ENCODE measurements at regions not wholly inside any gene's neighbourhood (a gene's known extent, or its start where the extent isn't known, plus 50 kb on each side); places are given as distances from the start of the nearest gene placed in this dataset.

- H3K27ac ChIP-seq (ENCODE audit: low read length) = no peak overlapping the region
- H3K4me3 ChIP-seq (ENCODE audit: low read length) = no peak overlapping the region
- DNase-seq (ENCODE audit: low read depth, low spot score) = no peak
- WGBS (ENCODE audit: insufficient coverage, insufficient read length) = no CpG with 5 or more reads among the region's 4 CpGs
- no peaks in the 10 kb centered on the region for H3K27me3 ChIP-seq (ENCODE audit: control insufficient read depth, insufficient read depth, low read length)
- no peaks in the 10 kb centered on the region for H3K9me3 ChIP-seq (ENCODE audit: control insufficient read depth, insufficient read depth, low read length)
- H3K36me3 ChIP-seq (ENCODE audit: control insufficient read depth, insufficient read depth, low read length) = no peaks in the 10 kb centered on the region
- H3K4me1 ChIP-seq (ENCODE audit: control insufficient read depth, insufficient read depth, low read length) = peaks cover 2% of the 10 kb centered on the region; the same call in 1 of the 2 replicates
Observed at GRCh38 chr2:123912171-123912570, 112.9 kb upstream of the CNTNAP5 start.

DNA sequence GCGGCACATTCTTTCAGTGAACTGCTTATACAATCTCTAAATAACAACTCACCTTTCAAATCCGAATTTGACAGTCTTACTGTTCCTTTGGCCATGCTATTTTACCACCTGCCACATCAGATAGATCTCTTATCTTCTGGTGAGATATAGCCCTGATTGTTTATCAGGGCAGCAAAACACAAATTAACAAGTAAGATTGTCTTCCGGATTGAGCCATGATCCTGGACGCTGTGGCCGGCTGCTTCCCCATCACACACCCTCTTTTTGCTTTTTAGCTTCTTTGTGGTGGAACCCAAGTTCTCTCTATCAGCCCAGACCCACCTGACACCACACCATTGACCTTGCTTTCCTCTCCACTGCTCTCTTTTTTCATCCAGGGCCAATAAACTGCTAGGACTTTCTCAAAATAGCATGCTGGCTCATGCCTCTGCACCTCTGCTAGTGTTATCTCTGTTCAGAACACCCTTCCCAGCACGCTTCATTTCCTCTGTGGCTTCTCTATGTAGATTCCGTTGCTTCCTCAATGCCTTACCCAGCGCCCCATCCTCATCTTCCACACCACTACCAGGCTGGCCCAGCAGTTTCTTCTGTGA, 111.8 kb upstream of the CNTNAP5 start:
- DNase-seq (ENCODE audit: low read depth, low spot score) = no peak
- Histone ChIP-seq H3K4me3 (ENCODE audit: low read length) (no peak overlapping the region), H3K27me3 (ENCODE audit: control insufficient read depth, insufficient read depth, low read length) (no peaks in the 10 kb centered on the region), H3K36me3 (ENCODE audit: control insufficient read depth, insufficient read depth, low read length) (no peaks in the 10 kb centered on the region), H3K9me3 (ENCODE audit: control insufficient read depth, insufficient read depth, low read length) (no peaks in the 10 kb centered on the region), H3K27ac (ENCODE audit: low read length) (no peak overlapping the region), H3K4me1 (ENCODE audit: control insufficient read depth, insufficient read depth, low read length) (no peaks in the 10 kb centered on the region; the same call in 1 of the 2 replicates)
- no CpG with 5 or more reads among the region's 8 CpGs for WGBS (ENCODE audit: insufficient coverage, insufficient read length)

DNA sequence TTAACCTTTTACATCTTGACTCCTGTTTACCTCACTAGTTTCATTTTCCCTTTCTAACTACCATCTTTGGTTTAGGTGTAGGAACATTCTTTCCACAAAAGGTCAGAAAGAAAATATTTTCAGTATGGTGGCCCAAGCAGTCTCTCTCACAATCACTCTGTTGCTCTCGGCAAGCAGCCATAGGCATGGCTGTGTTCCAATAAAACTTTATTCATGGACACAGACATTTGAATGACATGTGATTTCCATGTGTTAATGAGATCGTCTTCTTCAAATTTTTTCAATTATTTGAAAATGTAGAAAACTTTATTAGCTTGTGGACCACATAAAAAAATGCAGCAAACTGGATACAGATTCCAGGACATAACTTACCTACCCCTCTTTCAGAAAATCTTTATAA, 109.7 kb upstream of the CNTNAP5 start:
- no CpG with 5 or more reads among the region's 2 CpGs for WGBS (ENCODE audit: insufficient coverage, insufficient read length)
- Histone ChIP-seq H3K27me3 (ENCODE audit: control insufficient read depth, insufficient read depth, low read length) (no peaks in the 10 kb centered on the region), H3K9me3 (ENCODE audit: control insufficient read depth, insufficient read depth, low read length) (no peaks in the 10 kb centered on the region), H3K4me1 (ENCODE audit: control insufficient read depth, insufficient read depth, low read length) (no peaks in the 10 kb centered on the region), H3K4me3 (ENCODE audit: low read length) (no peak overlapping the region), H3K36me3 (ENCODE audit: control insufficient read depth, insufficient read depth, low read length) (no peaks in the 10 kb centered on the region), H3K27ac (ENCODE audit: low read length) (no peak overlapping the region)
- DNase-seq (ENCODE audit: low read depth, low spot score) = no peak

DNA sequence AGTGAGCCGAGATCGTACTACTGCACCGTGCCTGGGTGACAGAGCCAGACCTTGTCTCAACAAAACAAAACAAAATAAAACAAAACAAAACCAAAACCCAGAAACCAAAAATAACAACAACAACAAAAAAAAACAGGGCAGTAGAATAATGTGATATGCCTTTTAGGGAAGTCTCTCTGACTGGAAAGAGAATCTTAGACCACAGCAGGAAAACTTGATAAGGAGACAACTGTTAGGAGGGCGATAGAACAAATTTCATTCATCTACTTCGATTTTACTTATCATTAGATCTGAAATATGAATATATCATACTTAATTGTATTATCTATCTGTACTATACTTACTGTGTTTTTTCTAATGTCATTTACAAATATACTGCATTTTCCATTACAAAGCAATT, 109.0 kb upstream of the CNTNAP5 start:
- no CpG with 5 or more reads among the region's 5 CpGs for WGBS (ENCODE audit: insufficient coverage, insufficient read length)
- Histone ChIP-seq H3K27ac (ENCODE audit: low read length) (no peak overlapping the region), H3K4me3 (ENCODE audit: low read length) (no peak overlapping the region), H3K27me3 (ENCODE audit: control insufficient read depth, insufficient read depth, low read length) (no peaks in the 10 kb centered on the region), H3K9me3 (ENCODE audit: control insufficient read depth, insufficient read depth, low read length) (no peaks in the 10 kb centered on the region), H3K36me3 (ENCODE audit: control insufficient read depth, insufficient read depth, low read length) (no peaks in the 10 kb centered on the region), H3K4me1 (ENCODE audit: control insufficient read depth, insufficient read depth, low read length) (no peaks in the 10 kb centered on the region)
- DNase-seq (ENCODE audit: low read depth, low spot score) = no peak

DNA sequence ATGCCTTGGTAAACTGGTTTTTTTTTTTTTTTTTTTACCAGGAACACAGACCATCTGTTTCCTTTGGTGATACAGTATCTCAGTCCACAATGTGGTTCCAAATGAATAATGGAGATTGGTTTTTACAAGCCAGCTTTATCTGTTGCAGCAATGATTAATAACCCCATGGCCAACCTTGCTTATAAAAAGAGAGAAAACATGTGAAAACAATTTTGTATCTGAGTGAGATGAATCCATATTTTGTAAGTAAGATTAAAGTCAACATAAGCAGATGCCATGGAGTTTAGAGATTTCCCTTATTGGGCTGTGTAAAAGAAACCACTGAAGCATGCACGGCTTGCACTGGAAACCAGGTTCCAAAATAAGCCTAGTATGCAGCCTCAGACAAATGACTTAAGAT, 108.6 kb upstream of the CNTNAP5 start:
- H3K36me3 ChIP-seq (ENCODE audit: control insufficient read depth, insufficient read depth, low read length) = no peaks in the 10 kb centered on the region
- H3K4me1 ChIP-seq (ENCODE audit: control insufficient read depth, insufficient read depth, low read length) = no peaks in the 10 kb centered on the region
- no peak overlapping the region for H3K27ac ChIP-seq (ENCODE audit: low read length)
- H3K9me3 ChIP-seq (ENCODE audit: control insufficient read depth, insufficient read depth, low read length) = no peaks in the 10 kb centered on the region
- H3K4me3 ChIP-seq (ENCODE audit: low read length) = no peak overlapping the region
- WGBS (ENCODE audit: insufficient coverage, insufficient read length) = no CpG with 5 or more reads among the region's 1 CpG
- H3K27me3 ChIP-seq (ENCODE audit: control insufficient read depth, insufficient read depth, low read length) = no peaks in the 10 kb centered on the region
- DNase-seq (ENCODE audit: low read depth, low spot score) = no peak

- WGBS (ENCODE audit: insufficient coverage, insufficient read length) = 100% methylated on average over 1 of the region's 2 CpGs
- Histone ChIP-seq H3K27ac (ENCODE audit: low read length) (no peak overlapping the region), H3K27me3 (ENCODE audit: control insufficient read depth, insufficient read depth, low read length) (no peaks in the 10 kb centered on the region), H3K9me3 (ENCODE audit: control insufficient read depth, insufficient read depth, low read length) (no peaks in the 10 kb centered on the region), H3K4me1 (ENCODE audit: control insufficient read depth, insufficient read depth, low read length) (no peaks in the 10 kb centered on the region), H3K4me3 (ENCODE audit: low read length) (no peak overlapping the region), H3K36me3 (ENCODE audit: control insufficient read depth, insufficient read depth, low read length) (no peaks in the 10 kb centered on the region)
- DNase-seq (ENCODE audit: low read depth, low spot score) = no peak
Observed at GRCh38 chr2:123917241-123917640, 107.8 kb upstream of the CNTNAP5 start.

GRCh38 chr2:123928358-123928757, 96.7 kb upstream of the CNTNAP5 start:
- H3K4me3 ChIP-seq (ENCODE audit: low read length) = no peak overlapping the region
- no peaks in the 10 kb centered on the region for H3K4me1 ChIP-seq (ENCODE audit: control insufficient read depth, insufficient read depth, low read length)
- no peak overlapping the region for H3K27ac ChIP-seq (ENCODE audit: low read length)
- H3K27me3 ChIP-seq (ENCODE audit: control insufficient read depth, insufficient read depth, low read length) = no peaks in the 10 kb centered on the region
- DNase-seq (ENCODE audit: low read depth, low spot score) = no peak
- 100% methylated on average over 1 of the region's 2 CpGs for WGBS (ENCODE audit: insufficient coverage, insufficient read length)
- peaks cover under 1% of the 10 kb centered on the region; the same call in 1 of the 2 replicates for H3K9me3 ChIP-seq (ENCODE audit: control insufficient read depth, insufficient read depth, low read length)
- H3K36me3 ChIP-seq (ENCODE audit: control insufficient read depth, insufficient read depth, low read length) = peaks cover 1% of the 10 kb centered on the region; the same call in 1 of the 2 replicates

GRCh38 chr2:123935405-123935804, 89.7 kb upstream of the CNTNAP5 start:
- no CpG with 5 or more reads among the region's 4 CpGs for WGBS (ENCODE audit: insufficient coverage, insufficient read length)
- H3K4me1 ChIP-seq (ENCODE audit: control insufficient read depth, insufficient read depth, low read length) = no peaks in the 10 kb centered on the region

DNA sequence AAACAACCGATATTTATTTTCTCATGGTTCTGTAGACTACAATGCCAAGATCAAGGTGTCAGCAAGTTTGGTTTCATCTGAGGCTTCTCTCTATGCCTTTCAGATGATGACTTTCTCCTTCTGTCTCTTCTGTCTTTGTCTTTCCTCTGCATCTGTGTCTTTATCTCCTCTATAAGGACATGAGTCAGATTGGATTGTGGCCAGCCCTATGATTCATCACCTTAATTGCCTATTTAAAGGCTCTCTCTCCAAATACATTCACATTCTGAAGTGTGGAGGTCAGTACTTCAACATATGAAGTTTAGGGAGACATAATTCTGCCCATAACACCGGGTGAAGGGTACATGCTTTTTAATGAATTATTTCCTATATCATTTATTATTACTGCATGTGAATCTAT, 71.2 kb upstream of the CNTNAP5 start:
- H3K27ac ChIP-seq (ENCODE audit: low read length) = no peak overlapping the region
- no peak overlapping the region for H3K4me3 ChIP-seq (ENCODE audit: low read length)
- H3K4me1 ChIP-seq (ENCODE audit: control insufficient read depth, insufficient read depth, low read length) = no peaks in the 10 kb centered on the region
- no peaks in the 10 kb centered on the region for H3K9me3 ChIP-seq (ENCODE audit: control insufficient read depth, insufficient read depth, low read length)
- no peaks in the 10 kb centered on the region for H3K36me3 ChIP-seq (ENCODE audit: control insufficient read depth, insufficient read depth, low read length)
- WGBS (ENCODE audit: insufficient coverage, insufficient read length) = no CpG with 5 or more reads among the region's 2 CpGs
- no peaks in the 10 kb centered on the region for H3K27me3 ChIP-seq (ENCODE audit: control insufficient read depth, insufficient read depth, low read length)
- DNase-seq (ENCODE audit: low read depth, low spot score) = no peak

More at GRCh38 chr2:123935405-123935804, 89.7 kb upstream of the CNTNAP5 start:
- Histone ChIP-seq H3K36me3 (ENCODE audit: control insufficient read depth, insufficient read depth, low read length) (no peaks in the 10 kb centered on the region), H3K27me3 (ENCODE audit: control insufficient read depth, insufficient read depth, low read length) (no peaks in the 10 kb centered on the region), H3K4me3 (ENCODE audit: low read length) (no peak overlapping the region), H3K9me3 (ENCODE audit: control insufficient read depth, insufficient read depth, low read length) (no peaks in the 10 kb centered on the region), H3K27ac (ENCODE audit: low read length) (no peak overlapping the region)
- DNase-seq (ENCODE audit: low read depth, low spot score) = no peak

DNA sequence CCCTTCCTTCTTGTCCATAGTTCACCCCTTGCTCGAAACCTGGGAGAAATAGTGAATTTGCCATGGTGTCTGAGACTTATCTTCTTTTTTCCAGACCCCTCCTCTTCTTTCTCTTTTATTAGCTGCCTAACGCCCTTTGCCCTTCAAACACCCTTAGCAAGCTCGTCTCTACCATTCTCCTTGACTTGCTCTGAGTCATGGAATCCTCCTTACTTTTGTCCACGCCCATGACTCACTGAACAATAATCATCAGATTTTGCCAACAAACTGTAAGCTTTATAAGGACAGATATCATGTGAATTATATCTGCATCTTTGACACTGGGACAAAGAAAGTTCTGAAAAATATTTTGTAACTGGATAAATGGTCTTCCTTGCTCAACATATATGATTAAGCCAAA, 67.1 kb upstream of the CNTNAP5 start:
- DNase-seq (ENCODE audit: low read depth, low spot score) = no peak
- Histone ChIP-seq H3K4me1 (ENCODE audit: control insufficient read depth, insufficient read depth, low read length) (no peaks in the 10 kb centered on the region), H3K4me3 (ENCODE audit: low read length) (no peak overlapping the region), H3K36me3 (ENCODE audit: control insufficient read depth, insufficient read depth, low read length) (no peaks in the 10 kb centered on the region), H3K27me3 (ENCODE audit: control insufficient read depth, insufficient read depth, low read length) (no peaks in the 10 kb centered on the region), H3K27ac (ENCODE audit: low read length) (no peak overlapping the region), H3K9me3 (ENCODE audit: control insufficient read depth, insufficient read depth, low read length) (no peaks in the 10 kb centered on the region)
- WGBS (ENCODE audit: insufficient coverage, insufficient read length) = no CpG with 5 or more reads among the region's 4 CpGs

DNA sequence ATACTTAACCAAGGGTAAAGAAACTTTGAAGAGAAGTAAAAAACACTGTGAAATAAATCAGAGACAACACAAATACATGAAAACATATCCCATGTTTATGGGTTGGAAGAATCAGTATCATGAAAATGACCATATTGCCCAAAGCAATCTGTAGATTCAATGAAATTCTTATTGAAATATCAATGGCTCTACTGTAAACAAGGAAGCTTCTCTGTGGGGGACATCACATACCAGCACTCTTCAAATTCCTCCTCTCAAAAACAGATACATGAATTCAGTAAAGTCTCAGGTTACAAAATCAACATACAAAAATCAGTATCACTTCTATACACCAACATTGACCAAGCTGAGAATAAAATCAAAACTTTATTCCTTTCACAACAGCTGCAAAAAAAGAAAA, 63.5 kb upstream of the CNTNAP5 start:
- Histone ChIP-seq H3K9me3 (ENCODE audit: control insufficient read depth, insufficient read depth, low read length) (no peaks in the 10 kb centered on the region), H3K27ac (ENCODE audit: low read length) (no peak overlapping the region), H3K27me3 (ENCODE audit: control insufficient read depth, insufficient read depth, low read length) (no peaks in the 10 kb centered on the region), H3K4me1 (ENCODE audit: control insufficient read depth, insufficient read depth, low read length) (no peaks in the 10 kb centered on the region), H3K4me3 (ENCODE audit: low read length) (no peak overlapping the region), H3K36me3 (ENCODE audit: control insufficient read depth, insufficient read depth, low read length) (no peaks in the 10 kb centered on the region)
- no peak for DNase-seq (ENCODE audit: low read depth, low spot score)

All from iPS DF 6.9 (cell line).